NCI-H1417 treated with DMSO at 0.1 percent for 48 hours (cell line): ENCODE measurements at regions not wholly inside any gene's neighbourhood (a gene's known extent, or its start where the extent isn't known, plus 50 kb on each side); places are given as distances from the start of the nearest gene placed in this dataset.
"Not testable (repeated sequence)": the region's sequence is repeated elsewhere in the genome, so short reads cannot be mapped to it uniquely, and the experiment has no call there.

Experiments
- DNase-seq: peaks from one replicate; lab custom pipeline; 2025; lab: John Stamatoyannopoulos, UW

DNA sequence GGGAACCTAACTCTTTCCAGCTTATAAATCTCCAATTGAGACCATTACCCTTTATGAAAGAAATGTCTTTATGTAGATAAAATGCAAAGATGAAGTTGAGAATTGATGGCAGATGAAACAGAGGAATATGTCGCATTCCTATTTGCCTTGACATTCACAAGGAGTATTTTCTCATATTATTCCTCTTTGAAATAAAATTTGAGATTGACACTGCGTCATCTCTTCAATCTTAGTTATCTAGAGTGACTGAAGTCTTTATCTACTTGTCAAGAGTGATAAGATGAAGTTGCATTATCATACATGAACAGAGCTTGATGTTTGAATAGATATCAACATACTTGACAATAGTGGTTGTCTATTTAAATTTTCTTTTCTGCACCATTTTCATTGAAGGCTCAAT is 574.4 kb upstream of the SOX9 start:
- DNase-seq = no peak

- no peak for DNase-seq
Observed at GRCh38 chr17:71547904-71548303, 572.9 kb upstream of the SOX9 start.

DNA sequence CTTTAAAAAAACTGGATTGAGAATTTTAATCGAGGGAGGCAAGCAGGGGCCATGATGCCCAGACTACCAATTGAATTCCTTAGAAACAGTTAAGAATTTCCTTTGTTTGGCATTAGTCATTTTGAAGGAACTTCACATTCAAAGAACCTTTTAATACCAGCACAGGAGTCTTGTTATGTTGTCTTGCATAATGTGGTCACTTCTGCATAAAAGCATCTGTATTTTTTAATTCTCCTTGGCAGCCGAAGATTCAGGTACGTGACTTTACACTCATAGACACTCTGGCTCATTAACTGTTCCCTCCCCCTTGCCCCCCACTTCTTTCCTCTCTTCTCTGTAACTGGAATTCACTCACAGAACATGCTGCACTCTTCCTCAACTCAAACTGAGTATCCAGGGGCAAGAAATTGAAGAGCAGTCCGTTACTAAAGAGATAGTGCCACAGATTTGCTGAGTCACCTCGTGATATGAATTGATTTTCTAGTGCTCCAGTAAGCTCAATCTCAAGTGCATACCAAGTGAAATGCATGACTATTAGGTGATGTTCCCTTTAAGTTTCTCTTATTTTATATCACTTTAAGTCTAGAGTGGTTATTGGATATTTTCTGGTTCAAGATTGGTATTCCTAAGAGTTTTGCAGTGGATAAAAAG is 572.2 kb upstream of the SOX9 start:
- no peak for DNase-seq

DNA sequence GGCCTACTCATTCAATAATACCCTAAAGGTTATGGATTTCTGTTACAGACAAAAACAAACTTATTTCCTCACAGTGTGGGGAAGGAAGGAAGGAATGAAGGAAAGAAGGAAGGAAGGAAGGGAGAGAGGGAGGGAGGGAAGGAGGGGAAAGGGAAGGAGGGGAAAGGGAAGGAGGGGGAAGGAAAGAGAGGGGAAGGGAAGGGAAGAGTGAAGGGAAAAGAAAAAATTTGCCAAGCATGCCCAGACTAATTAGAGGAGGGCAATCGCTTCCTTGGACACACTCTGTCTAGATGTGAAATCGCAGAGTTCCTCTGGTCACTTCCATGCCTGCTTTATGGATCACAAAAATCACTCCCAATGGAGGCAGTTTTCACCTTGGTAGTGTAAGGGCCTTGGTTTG is 570.1 kb upstream of the SOX9 start:
- no peak for DNase-seq

DNA sequence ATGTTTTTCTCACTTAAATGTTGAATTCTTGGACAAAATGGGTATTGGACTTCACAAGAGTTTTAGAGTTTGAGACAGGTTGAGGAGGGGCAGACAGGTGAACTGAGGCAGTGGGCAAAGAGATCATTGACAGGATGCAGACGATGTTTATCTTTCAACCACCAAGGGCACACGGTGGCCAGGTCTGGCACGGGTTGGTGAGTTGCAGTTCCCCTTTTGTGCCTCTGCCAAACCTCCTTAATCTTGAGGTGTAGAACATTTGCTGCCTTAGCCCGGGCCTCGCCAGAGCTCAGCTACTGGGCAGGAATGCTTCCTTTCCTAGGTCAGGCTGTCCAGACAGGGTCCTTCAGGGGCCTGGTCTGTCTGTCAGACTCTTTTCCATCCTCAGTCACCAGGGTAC is 567.4 kb upstream of the SOX9 start:
- DNase-seq = no peak

GRCh38 chr17:71558901-71559300 is 561.9 kb upstream of the SOX9 start:
- DNase-seq = no peak

GRCh38 chr17:71572343-71572742 is 548.5 kb upstream of the SOX9 start:
- DNase-seq = no peak

DNA sequence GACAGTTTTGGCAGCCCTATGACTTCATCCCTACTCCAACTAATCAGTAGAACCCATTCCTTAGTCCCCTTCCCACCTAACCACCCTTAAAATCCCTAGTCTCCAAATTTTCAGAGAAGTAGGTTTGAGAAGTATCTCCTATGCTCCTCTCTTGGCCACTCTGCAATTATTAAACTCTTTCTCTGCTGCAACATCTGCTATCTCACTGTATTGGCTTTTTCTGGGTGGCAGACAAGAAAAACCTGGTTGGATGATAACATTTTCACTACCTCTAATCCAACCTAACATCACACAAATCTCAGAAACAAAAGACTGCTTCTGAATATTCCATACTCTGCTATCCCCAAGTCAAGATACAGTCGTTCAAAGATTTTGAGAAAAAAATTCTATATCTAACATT is 542.4 kb upstream of the SOX9 start:
- DNase-seq = no peak

GRCh38 chr17:71580220-71580619 is 540.6 kb upstream of the SOX9 start:
- DNase-seq = no peak

DNA sequence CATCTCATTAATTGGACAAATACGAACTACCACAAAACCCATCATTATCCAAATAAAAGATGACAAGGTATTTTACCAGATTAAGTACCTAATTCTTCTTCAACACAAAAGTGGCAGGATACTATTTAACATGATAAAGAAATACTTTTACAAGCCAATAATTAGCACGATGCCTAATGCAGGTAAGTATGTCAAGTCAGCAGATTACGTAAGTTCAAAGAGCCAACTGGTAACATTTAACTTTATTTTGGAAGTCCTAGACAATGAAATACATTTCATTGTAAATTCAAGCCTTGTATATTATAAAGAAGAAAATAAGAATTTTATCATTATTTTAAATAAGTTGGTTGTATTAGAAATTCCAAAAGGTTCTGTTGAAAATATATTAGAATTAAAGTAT is 535.3 kb upstream of the SOX9 start:
- no peak for DNase-seq

GRCh38 chr17:71592431-71592830 is 528.4 kb upstream of the SOX9 start:
- DNase-seq = no peak

DNA sequence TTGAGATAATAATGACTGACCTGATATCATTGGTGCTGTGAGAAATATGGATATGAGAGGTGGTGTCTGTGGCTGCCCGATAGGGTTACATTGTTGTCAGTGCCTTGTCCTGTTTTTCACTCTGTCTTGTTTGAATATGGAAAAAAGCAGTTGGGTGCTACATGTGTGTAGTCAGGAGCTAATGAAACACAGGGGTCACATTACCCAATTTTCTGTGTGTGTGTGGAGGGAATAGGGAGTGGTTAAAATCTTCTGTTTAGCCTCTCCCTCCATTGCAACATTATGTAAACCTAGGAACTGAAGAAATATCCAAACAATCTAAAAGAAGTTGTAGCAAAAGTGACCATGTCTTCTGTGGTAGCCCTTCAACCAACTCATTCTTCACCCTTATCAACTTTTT is 527.7 kb upstream of the SOX9 start:
- no peak for DNase-seq

DNA sequence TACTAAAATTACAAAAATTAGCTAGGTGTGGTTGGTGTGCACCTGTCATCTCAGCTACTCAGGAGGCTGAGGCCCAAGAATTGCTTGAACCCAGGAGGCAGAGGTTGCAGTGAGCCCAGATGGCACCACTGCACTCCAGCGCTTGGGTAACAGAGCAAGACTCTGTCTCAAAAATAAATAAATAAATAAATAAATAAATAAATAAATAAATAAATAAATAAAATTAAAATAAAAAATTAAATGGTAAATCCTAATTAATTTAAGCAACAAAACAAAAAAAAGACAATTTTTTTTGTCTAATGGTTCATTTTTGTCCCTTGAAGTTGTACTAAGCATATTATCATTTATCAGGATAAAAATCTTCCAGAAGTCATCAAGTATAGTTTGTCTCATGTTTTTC is 521.2 kb upstream of the SOX9 start:
- not testable (repeated sequence) for DNase-seq

DNA sequence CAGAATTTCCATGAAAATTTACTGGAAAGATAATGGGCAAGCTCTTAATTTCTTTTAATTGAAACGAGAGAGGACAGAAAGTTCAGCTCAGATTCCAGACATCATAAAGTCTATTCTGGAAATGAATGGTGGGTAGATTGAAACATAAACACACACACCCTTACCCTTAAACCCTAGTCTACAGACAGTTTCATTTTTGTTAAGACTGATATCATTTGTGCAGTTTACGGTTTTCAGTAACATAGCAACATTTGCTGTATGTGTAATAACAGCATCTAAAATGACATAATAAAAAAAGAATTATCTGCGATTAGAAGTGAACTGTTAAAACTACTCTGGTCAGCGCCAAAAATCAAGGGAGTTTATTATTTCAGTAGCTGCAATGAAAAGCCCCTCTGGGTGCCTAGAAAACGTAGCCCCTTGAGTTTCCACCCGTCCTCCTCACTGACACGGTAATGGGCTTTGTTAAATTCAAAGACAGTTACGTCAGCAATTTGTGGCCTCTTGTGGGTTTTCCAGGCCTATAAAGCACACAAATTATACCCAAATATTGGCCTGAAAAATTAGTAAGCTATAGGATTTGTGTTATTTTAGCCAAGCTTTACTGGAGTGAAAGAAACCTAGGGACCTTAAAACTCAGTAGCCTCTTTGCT is 520.6 kb upstream of the SOX9 start:
- DNase-seq = no peak

GRCh38 chr17:71601894-71602504 is 518.8 kb upstream of the SOX9 start:
- DNase-seq = no peak

DNA sequence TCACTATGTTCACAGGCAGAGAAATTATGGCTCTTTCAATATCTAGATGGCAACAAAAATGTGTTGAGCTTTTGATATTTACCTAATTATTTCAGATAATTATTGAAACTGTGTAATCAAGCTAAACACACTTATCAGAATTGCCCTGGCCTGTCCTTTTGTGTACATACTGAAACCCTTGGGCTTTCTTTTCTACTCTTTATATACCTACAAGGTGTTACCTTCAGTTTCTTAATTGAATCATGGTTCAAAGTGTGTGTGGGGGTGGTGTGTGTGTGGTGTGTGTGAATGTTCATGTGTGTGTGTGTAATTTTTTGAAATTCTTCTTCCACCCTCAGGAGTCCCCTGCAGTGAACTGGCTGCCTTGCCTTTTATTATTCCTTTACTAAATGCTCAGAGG is 506.8 kb upstream of the SOX9 start:
- DNase-seq = peak; percentile 52

DNA sequence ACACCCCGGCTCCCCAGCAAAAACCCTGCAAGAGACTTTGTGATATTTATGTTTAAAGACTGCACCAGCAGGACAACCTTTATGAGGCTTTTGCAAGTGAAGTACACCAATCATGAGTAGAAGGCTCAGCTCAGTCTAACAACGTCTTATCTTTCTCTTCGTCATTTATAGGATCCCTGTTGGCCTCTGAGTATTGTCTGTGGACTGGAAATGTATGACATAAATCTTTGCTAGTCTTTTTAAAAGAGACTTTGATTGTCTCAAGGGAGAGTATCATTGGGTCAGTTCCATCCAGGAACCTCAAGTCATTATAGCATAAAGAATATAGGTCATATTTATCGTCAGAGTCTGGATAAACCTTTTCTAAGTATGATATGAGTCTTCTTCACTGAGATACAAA is 505.0 kb upstream of the SOX9 start:
- DNase-seq = no peak

DNA sequence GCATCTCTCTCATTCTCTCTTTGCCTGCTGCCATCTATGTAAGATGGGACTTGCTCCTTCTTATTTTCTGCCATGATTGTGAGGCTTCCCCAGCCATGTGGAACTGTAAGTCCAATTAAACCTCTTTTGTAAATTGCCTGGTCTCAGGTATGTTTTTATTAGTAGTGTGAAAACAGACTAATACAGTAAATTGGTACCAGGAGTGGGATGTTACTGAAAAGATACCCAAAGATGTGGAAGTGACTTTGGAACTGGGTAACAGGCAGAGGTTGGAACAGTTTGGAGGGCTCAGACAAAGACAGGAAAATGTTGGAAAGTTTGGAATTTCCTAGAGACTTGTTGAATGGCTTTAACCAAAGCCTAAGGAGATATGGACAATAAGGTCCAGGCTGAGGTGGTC is 503.1 kb upstream of the SOX9 start:
- not testable (repeated sequence) for DNase-seq

DNA sequence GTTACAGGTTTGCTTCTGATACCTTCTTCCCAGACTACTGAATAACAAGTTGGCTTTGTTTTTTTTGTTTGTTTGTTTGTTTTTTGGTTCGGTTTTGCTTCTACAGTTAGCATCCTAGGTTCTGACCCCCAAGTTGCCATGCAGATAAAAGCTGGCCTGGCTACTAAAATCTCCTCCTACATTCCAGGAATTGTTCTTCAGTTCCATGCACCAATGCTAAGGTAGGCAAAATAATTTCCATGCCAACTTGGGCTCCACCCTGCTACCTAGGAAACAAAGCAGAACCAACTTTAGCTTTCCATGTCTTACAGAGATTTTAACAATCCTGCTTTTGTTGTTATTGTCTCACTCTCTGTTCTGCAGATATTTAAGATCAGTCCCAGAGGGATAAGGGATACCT is 495.5 kb upstream of the SOX9 start:
- no peak for DNase-seq

DNA sequence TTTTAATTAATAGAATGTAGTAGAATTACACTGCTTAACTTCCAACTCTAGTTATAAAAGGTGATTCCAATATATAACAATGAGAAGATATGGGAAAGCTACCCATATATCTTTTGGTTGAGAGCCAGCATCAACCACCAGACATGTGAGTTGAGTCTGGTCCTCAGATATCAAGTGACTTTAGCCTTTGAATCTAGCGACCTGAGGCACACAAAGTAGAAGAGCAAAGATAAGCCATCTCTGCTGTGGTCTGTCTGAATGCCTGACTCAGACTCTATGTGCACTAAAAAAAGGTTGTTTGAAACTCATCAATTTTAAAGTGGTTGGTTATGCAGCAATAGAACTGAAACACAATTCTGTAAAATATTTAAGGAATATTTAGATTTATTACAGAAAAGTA is 492.5 kb upstream of the SOX9 start:
- DNase-seq = no peak

DNA sequence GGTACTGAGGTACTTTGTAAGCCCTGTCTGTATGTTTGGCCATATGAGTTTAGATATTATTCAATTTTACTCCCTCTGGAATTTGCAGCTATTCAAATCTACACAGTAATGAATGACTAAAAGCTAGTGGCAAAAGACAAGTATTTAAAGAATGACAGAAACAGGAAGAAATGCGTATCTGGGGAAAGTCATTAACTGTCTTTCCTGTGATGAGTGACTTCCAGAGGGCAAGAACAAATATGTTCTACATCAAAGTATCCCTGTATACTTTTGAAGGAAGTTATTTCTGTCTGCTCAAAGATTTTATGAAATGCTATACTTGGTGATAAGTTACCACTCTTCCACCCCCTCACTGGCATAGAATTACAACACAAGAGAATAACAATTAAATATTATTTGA is 489.3 kb upstream of the SOX9 start:
- no peak for DNase-seq

DNA sequence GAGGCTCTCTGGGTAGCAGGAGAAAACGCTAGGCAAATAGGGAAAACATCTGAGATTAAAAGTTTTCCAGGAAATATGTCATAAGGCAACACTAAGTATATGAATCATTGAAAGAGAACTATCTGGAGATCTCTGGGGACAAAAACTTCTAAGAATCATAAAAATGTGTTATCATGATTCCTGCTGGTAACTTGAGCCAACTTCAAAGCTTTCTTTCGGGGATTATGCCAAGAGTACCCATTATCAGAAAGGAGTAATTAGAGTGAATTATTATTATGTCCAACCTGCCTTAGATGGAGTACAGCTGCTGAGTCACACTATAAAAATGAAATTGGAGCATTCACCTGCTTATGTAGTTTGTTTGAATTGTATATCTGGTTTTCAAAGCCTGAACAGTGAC is 488.5 kb upstream of the SOX9 start:
- DNase-seq = peak; percentile 80

DNA sequence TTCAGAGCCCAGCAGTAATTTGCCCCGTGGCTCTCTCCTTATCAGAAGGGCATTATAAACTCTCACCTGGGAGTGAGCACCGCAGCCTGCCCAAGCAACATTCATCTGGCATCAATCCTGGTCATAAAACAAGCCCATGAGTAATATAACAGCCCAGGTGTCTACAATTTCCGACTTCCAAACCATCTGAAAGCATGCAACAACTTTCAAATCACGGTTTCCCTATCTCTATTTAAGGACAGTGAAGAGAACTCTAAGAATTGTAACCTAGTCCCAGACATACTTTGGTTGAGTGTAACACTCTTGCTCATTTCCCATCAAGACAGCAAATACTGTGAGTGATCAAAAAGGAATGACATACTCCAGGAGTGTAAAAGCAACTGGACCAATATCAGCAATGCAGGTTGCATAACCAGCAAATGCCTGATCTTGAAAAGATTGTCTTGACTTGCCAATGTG is 487.4 kb upstream of the SOX9 start:
- DNase-seq = no peak

- no peak for DNase-seq
Observed at GRCh38 chr17:71634376-71634775, 486.4 kb upstream of the SOX9 start.
